GM23338 (cell line): ENCODE measurements at regions not wholly inside any gene's neighbourhood (a gene's known extent, or its start where the extent isn't known, plus 50 kb on each side); places are given as distances from the start of the nearest gene placed in this dataset.

ENCODE experiments used
- CREB1 ChIP-seq: fragments of 250-450 bp; sonication (Bioruptor Pico); IDR thresholded peaks from 2 replicates; pipeline ENCODE4 v1.5.0; 2020; ENCODE audit warnings: low read depth, mild to moderate bottlenecking, moderate library complexity
- EZH2 ChIP-seq: fragments of 200-600 bp; sonication (generic); IDR thresholded peaks from one replicate; pipeline ENCODE4 v1.8.0; 2017; ENCODE audit warnings: antibody characterized with exemption, mild to moderate bottlenecking, low read depth; ENCODE audit not compliant: unreplicated experiment
- EZH2phosphoT487 ChIP-seq: fragments of 200-600 bp; sonication (generic); IDR thresholded peaks from one replicate; pipeline ENCODE4 v1.8.1; 2018; ENCODE audit warnings: antibody characterized with exemption; ENCODE audit not compliant: unreplicated experiment
- NANOG ChIP-seq: IDR thresholded peaks from 2 replicates; pipeline ENCODE4 v1.6.1; 2016; ENCODE audit warnings: antibody characterized with exemption, borderline replicate concordance
- POLR2AphosphoS5 ChIP-seq: IDR thresholded peaks from 2 replicates; pipeline ENCODE4 v1.6.1; 2016; ENCODE audit warnings: antibody characterized with exemption, low read depth
- STAT1 ChIP-seq: IDR thresholded peaks from one replicate; pipeline ENCODE4 v1.6.1; 2016; ENCODE audit warnings: antibody characterized with exemption; ENCODE audit not compliant: unreplicated experiment
- TF ChIP-seq, protein P1 (sequence below), 2 experiments: fragments of 200-600 bp in 1 of 2; sonication (generic) in 1 of 2; conservative IDR thresholded peaks; 2 replicates each; pipeline versions ENCODE4 v1.5.1 to v1.6.1; 2016 to 2017; ENCODE audit warnings: antibody characterized with exemption in 2 of 2, low read depth in 2 of 2, mild to moderate bottlenecking in 2 of 2, moderate library complexity in 1 of 2

DNA sequence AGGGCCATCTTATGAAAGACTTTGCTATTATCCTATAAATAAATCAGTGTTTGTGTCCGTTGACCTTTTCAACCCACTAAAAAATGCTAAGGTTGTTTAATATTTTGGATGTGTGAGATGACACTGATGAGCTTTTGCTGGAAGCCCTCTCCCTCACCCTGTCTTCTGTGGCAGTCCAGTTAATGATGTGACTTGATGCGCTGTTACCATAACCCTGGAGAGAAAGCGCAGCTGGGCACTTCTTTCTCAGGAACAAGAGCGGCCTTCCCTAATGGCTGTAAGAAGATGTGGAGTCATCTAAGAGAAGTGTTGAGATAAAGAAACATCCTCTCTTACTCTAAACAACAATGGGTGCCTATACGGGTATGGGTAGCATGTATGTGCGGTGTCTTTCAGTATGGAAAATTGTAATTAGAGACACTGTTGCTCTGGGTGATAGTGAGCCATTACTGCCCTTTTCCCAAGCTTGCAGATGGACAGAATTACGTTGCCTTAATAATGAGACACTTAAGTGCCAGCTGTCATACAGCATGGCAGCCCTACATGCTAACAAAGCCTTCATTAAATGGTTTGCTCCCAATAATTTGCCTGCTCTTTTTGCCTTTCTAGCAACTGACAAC lies 165.6 kb upstream of the NABP1 start:
- TF ChIP-seq EZH2 (no peak), EZH2phosphoT487 (no peak), POLR2AphosphoS5 (no peak), CREB1 (CRISPR knock-in tag) (no peak), STAT1 (no peak), NANOG (no peak)
- TF ChIP-seq, protein P1, sequence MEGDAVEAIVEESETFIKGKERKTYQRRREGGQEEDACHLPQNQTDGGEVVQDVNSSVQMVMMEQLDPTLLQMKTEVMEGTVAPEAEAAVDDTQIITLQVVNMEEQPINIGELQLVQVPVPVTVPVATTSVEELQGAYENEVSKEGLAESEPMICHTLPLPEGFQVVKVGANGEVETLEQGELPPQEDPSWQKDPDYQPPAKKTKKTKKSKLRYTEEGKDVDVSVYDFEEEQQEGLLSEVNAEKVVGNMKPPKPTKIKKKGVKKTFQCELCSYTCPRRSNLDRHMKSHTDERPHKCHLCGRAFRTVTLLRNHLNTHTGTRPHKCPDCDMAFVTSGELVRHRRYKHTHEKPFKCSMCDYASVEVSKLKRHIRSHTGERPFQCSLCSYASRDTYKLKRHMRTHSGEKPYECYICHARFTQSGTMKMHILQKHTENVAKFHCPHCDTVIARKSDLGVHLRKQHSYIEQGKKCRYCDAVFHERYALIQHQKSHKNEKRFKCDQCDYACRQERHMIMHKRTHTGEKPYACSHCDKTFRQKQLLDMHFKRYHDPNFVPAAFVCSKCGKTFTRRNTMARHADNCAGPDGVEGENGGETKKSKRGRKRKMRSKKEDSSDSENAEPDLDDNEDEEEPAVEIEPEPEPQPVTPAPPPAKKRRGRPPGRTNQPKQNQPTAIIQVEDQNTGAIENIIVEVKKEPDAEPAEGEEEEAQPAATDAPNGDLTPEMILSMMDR (conservative IDR thresholded peaks at IDR 0.05; ENCODE audit: low read depth in 2 of 2) = no peak
